ENCODE measurements at regions not wholly inside any gene's neighbourhood (a gene's known extent, or its start where the extent isn't known, plus 50 kb on each side); places are given as distances from the start of the nearest gene placed in this dataset.

DNA sequence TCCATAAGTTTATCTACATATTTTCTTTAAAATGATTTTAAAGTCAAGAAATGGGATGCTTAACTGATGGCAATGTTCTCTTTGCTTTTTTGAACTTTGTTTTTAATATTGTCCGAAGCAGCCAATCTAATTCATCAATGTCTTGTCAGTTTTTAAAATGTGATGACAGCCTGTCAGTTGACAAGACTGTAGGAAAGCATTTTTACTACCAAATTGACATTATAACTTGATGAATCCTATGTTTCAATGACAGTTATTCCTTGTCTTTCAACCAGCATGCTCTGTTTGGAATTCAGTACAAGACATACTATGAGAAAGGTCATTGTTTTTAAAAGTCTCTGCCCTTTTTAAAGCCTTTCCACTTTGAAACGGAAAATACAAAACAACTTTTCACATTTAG, 1073.2 kb downstream of the TMTC2 start:
- TF ChIP-seq, protein P1, sequence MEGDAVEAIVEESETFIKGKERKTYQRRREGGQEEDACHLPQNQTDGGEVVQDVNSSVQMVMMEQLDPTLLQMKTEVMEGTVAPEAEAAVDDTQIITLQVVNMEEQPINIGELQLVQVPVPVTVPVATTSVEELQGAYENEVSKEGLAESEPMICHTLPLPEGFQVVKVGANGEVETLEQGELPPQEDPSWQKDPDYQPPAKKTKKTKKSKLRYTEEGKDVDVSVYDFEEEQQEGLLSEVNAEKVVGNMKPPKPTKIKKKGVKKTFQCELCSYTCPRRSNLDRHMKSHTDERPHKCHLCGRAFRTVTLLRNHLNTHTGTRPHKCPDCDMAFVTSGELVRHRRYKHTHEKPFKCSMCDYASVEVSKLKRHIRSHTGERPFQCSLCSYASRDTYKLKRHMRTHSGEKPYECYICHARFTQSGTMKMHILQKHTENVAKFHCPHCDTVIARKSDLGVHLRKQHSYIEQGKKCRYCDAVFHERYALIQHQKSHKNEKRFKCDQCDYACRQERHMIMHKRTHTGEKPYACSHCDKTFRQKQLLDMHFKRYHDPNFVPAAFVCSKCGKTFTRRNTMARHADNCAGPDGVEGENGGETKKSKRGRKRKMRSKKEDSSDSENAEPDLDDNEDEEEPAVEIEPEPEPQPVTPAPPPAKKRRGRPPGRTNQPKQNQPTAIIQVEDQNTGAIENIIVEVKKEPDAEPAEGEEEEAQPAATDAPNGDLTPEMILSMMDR (conservative IDR thresholded peaks at IDR 0.05) = no peak
- TF ChIP-seq ZFX (IDR thresholded peaks at IDR 0.05) = no peak
